GF-D8 (cell line): ENCODE measurements at regions not wholly inside any gene's neighbourhood (a gene's known extent, or its start where the extent isn't known, plus 50 kb on each side); places are given as distances from the start of the nearest gene placed in this dataset.
A peak's percentile ranks its signal among the peaks of the same experiment; 100 is the strongest.

Experiments used
- DNase-seq: peaks from one replicate; lab custom pipeline; 2025; lab: John Stamatoyannopoulos, UW

- no peak for DNase-seq
Measured at GRCh38 chr18:44500808-44501610, 179.7 kb upstream of the SETBP1 start.

GRCh38 chr18:44502221-44502620, 178.5 kb upstream of the SETBP1 start:
- no peak for DNase-seq

- DNase-seq = no peak
Measured at GRCh38 chr18:44502790-44503189, 177.9 kb upstream of the SETBP1 start.

- no peak for DNase-seq
Measured at GRCh38 chr18:44503854-44504253, 176.8 kb upstream of the SETBP1 start.

GRCh38 chr18:44507729-44508325, 172.9 kb upstream of the SETBP1 start:
- DNase-seq = peak; percentile 55

GRCh38 chr18:44508474-44508873, 172.2 kb upstream of the SETBP1 start:
- DNase-seq = no peak

- DNase-seq = no peak
Measured at GRCh38 chr18:44509048-44509447, 171.6 kb upstream of the SETBP1 start.

GRCh38 chr18:44510390-44510789, 170.3 kb upstream of the SETBP1 start:
- DNase-seq = no peak

GRCh38 chr18:44513233-44513632, 167.5 kb upstream of the SETBP1 start:
- DNase-seq = no peak

- DNase-seq = no peak
Measured at GRCh38 chr18:44514106-44514505, 166.6 kb upstream of the SETBP1 start.

- DNase-seq = no peak
Measured at GRCh38 chr18:44514766-44515165, 165.9 kb upstream of the SETBP1 start.

- DNase-seq = no peak
Measured at GRCh38 chr18:44516450-44516849, 164.2 kb upstream of the SETBP1 start.

- no peak for DNase-seq
Measured at GRCh38 chr18:44517136-44517535, 163.6 kb upstream of the SETBP1 start.

- no peak for DNase-seq
Measured at GRCh38 chr18:44518091-44518615, 162.5 kb upstream of the SETBP1 start.

- DNase-seq = no peak
Measured at GRCh38 chr18:44518666-44519065, 162.0 kb upstream of the SETBP1 start.

GRCh38 chr18:44520981-44521667, 159.6 kb upstream of the SETBP1 start:
- no peak for DNase-seq

- no peak for DNase-seq
Measured at GRCh38 chr18:44521668-44522022, 159.0 kb upstream of the SETBP1 start.

GRCh38 chr18:44526705-44527415, 153.8 kb upstream of the SETBP1 start:
- DNase-seq = no peak

GRCh38 chr18:44533071-44533470, 147.6 kb upstream of the SETBP1 start:
- no peak for DNase-seq

- DNase-seq = no peak
Measured at GRCh38 chr18:44536046-44536445, 144.6 kb upstream of the SETBP1 start.

- DNase-seq = no peak
Measured at GRCh38 chr18:44536619-44537018, 144.1 kb upstream of the SETBP1 start.

GRCh38 chr18:44537526-44537925, 143.2 kb upstream of the SETBP1 start:
- DNase-seq = no peak
